Liver (tissue), 8 donors: ENCODE measurements at regions not wholly inside any gene's neighbourhood (a gene's known extent, or its start where the extent isn't known, plus 50 kb on each side); places are given as distances from the start of the nearest gene placed in this dataset.
"Not testable (repeated sequence)": the region's sequence is repeated elsewhere in the genome, so short reads cannot be mapped to it uniquely, and the experiment has no call there.

Source experiments
- DNase-seq: peaks from one replicate; pipeline ENCODE4 v3.0.0-alpha.2; 2017; ENCODE audit warnings: low spot score
- H3K27ac ChIP-seq, 2 donors: one replicate each; pipeline ENCODE4 v1.7.0; 2013; ENCODE audit warnings: inconsistent platforms in 2 of 2, low read length in 2 of 2, control low read depth in 1 of 2, low read depth in 1 of 2, mild to moderate bottlenecking in 1 of 2
- H3K27me3 ChIP-seq, 4 donors: one replicate each; pipeline versions ENCODE4 v1.6.1 to v1.7.0; 2013; ENCODE audit warnings: low read length in 3 of 4, inconsistent platforms in 1 of 4, mild to moderate bottlenecking in 1 of 4, moderate library complexity in 1 of 4; ENCODE audit not compliant: control insufficient read depth in 4 of 4, insufficient read depth in 4 of 4
- H3K36me3 ChIP-seq, 4 donors: one replicate each; pipeline versions ENCODE4 v1.6.1 to v1.7.0; 2013; ENCODE audit warnings: low read length in 3 of 4, mild to moderate bottlenecking in 3 of 4, low read depth in 1 of 4, moderate library complexity in 1 of 4; ENCODE audit not compliant: control insufficient read depth in 4 of 4, insufficient read depth in 3 of 4
- H3K4me1 ChIP-seq, 4 donors: one replicate each; pipeline versions ENCODE4 v1.6.1 to v1.7.0; 2013; ENCODE audit warnings: low read length in 3 of 4, mild to moderate bottlenecking in 3 of 4, moderate library complexity in 1 of 4; ENCODE audit not compliant: control insufficient read depth in 4 of 4, insufficient read depth in 4 of 4
- H3K4me3 ChIP-seq, 3 donors: one replicate each; pipeline versions ENCODE4 v1.6.1 to v1.7.0; 2013; ENCODE audit warnings: low read length in 3 of 3, control low read depth in 1 of 3, low read depth in 1 of 3, mild to moderate bottlenecking in 1 of 3
- H3K9ac ChIP-seq, 2 donors: one replicate each; pipeline ENCODE4 v1.7.0; 2013; ENCODE audit warnings: low read length in 2 of 2, mild to moderate bottlenecking in 2 of 2, moderate library complexity in 2 of 2, control low read depth in 1 of 2, low read depth in 1 of 2
- H3K9me3 ChIP-seq, 4 donors: one replicate each; pipeline versions ENCODE4 v1.6.1 to v1.7.0; 2013; ENCODE audit warnings: low read length in 3 of 4; ENCODE audit not compliant: control insufficient read depth in 4 of 4
- ATF3 ChIP-seq: IDR thresholded peaks from 2 replicates; pipeline ENCODE4 v1.6.1; 2016; ENCODE audit warnings: antibody characterized with exemption
- CTCF ChIP-seq: fragments of 150-350 bp; IDR thresholded peaks from 2 replicates; pipeline ENCODE4 v1.5.1; 2017; ENCODE audit warnings: improper control_type of control experiment, low read depth, low read length; ENCODE audit not compliant: missing input control
- EGR1 ChIP-seq, 2 donors: IDR thresholded peaks; 2 replicates each; pipeline ENCODE4 v1.6.1; 2016 to 2018; ENCODE audit warnings: antibody characterized with exemption in 2 of 2, low read depth in 2 of 2
- FOXA1 ChIP-seq: IDR thresholded peaks from 2 replicates; pipeline ENCODE4 v1.6.1; 2016; ENCODE audit warnings: antibody characterized with exemption
- FOXA2 ChIP-seq: IDR thresholded peaks from 2 replicates; pipeline ENCODE4 v1.6.1; 2016; ENCODE audit warnings: antibody characterized with exemption
- HNF4G ChIP-seq: IDR thresholded peaks from 2 replicates; pipeline ENCODE4 v1.6.1; 2016; ENCODE audit warnings: antibody characterized with exemption
- NR2F2 ChIP-seq: IDR thresholded peaks from 2 replicates; pipeline ENCODE4 v1.6.1; 2016; ENCODE audit warnings: antibody characterized with exemption
- RAD21 ChIP-seq, 2 donors: IDR thresholded peaks; 2 replicates each; pipeline ENCODE4 v1.6.1; 2016; ENCODE audit warnings: antibody characterized with exemption in 2 of 2, mild to moderate bottlenecking in 2 of 2
- SP1 ChIP-seq: IDR thresholded peaks from 2 replicates; pipeline ENCODE4 v1.6.1; 2018; ENCODE audit warnings: antibody characterized with exemption, mild to moderate bottlenecking
- TAF1 ChIP-seq: conservative IDR thresholded peaks from 2 replicates; pipeline ENCODE4 v1.6.1; 2016; ENCODE audit warnings: antibody characterized with exemption, mild to moderate bottlenecking
- YY1 ChIP-seq: IDR thresholded peaks from 2 replicates; pipeline ENCODE4 v1.6.1; 2016; ENCODE audit warnings: antibody characterized with exemption, mild to moderate bottlenecking
- WGBS: extraction: QIAGEN DNeasy Blood & Tissue Kit; methylation state at CpG from one replicate; pipeline ENCODE4 v1.1.7; 2013; 5-methylcytosine and 5-hydroxymethylcytosine counted together
- TF ChIP-seq, protein P1 (sequence below): IDR thresholded peaks from 2 replicates; pipeline ENCODE4 v1.6.1; 2016; ENCODE audit warnings: antibody characterized with exemption
- TF ChIP-seq, protein P2 (sequence below): IDR thresholded peaks from 2 replicates; pipeline ENCODE4 v1.6.1; 2016; ENCODE audit warnings: antibody characterized with exemption
- donor health status: healthy.
- donor health status: healthy.
- donor health status: healthy.
- donor health status: healthy.
- donor health status: healthy.

- TF ChIP-seq SP1 (no peak), CTCF (no peak), TAF1 (no peak), FOXA1 (no peak), EGR1 (IDR thresholded peaks at IDR 0.05; ENCODE audit: low read depth in 2 of 2) (no peak), RAD21 (IDR thresholded peaks at IDR 0.05) (no peak), YY1 (no peak), HNF4G (no peak), NR2F2 (no peak), FOXA2 (no peak)
- TF ChIP-seq, protein P1, sequence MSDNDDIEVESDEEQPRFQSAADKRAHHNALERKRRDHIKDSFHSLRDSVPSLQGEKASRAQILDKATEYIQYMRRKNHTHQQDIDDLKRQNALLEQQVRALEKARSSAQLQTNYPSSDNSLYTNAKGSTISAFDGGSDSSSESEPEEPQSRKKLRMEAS: no peak
These were observed 71.5 kb upstream of the TGM3 start (continued) for GRCh38 chr20:2224368-2224639.

DNA sequence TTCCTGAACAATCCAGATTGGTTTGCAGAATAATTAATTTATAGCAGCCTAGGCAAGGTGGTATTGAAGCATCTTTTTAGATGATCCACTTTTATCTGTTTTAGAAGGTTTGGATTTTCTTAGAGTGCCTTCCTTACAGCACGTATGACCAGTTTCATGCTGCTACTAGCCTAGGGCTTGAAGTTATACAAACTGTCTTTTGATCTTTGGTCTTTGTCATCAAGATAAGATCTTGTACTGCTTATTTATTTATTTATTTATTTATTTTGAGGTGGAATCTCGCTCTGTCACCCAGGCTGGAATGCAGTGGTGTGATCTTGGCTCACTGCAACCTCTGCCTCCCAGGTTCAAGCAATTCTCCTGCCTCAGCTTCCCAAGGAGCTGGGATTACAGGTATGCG is 68.5 kb upstream of the TGM3 start:
- H3K27me3 ChIP-seq, H3K36me3 ChIP-seq, H3K9me3 ChIP-seq, H3K9ac ChIP-seq, H3K4me3 ChIP-seq, H3K4me1 ChIP-seq, H3K27ac ChIP-seq, DNase-seq: not testable (repeated sequence)
- 54% methylated on average over 3 of the region's 3 CpGs for WGBS

GRCh38 chr20:2227861-2228260 is 67.9 kb upstream of the TGM3 start:
- H3K9ac ChIP-seq: no peak overlapping the region
- H3K4me3 ChIP-seq: no peak overlapping the region
- H3K27ac ChIP-seq: no peak overlapping the region
- TF ChIP-seq YY1 (no peak), CTCF (no peak), ATF3 (no peak), RAD21 (IDR thresholded peaks at IDR 0.05) (no peak), EGR1 (IDR thresholded peaks at IDR 0.05; ENCODE audit: low read depth in 2 of 2) (no peak)
- TF ChIP-seq, protein P2, sequence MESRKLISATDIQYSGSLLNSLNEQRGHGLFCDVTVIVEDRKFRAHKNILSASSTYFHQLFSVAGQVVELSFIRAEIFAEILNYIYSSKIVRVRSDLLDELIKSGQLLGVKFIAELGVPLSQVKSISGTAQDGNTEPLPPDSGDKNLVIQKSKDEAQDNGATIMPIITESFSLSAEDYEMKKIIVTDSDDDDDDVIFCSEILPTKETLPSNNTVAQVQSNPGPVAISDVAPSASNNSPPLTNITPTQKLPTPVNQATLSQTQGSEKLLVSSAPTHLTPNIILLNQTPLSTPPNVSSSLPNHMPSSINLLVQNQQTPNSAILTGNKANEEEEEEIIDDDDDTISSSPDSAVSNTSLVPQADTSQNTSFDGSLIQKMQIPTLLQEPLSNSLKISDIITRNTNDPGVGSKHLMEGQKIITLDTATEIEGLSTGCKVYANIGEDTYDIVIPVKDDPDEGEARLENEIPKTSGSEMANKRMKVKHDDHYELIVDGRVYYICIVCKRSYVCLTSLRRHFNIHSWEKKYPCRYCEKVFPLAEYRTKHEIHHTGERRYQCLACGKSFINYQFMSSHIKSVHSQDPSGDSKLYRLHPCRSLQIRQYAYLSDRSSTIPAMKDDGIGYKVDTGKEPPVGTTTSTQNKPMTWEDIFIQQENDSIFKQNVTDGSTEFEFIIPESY: no peak
- no peak for DNase-seq
- H3K4me1 ChIP-seq: no peaks in the 10 kb centered on the region
- no peaks in the 10 kb centered on the region for H3K27me3 ChIP-seq
- no peaks in the 10 kb centered on the region for H3K9me3 ChIP-seq
- no peaks in the 10 kb centered on the region for H3K36me3 ChIP-seq
- WGBS: 94% methylated on average over 2 of the region's 2 CpGs
